H1 (cell line): ENCODE measurements at regions not wholly inside any gene's neighbourhood (a gene's known extent, or its start where the extent isn't known, plus 50 kb on each side); places are given as distances from the start of the nearest gene placed in this dataset.
A peak's percentile ranks its signal among the peaks of the same experiment; 100 is the strongest.

Source experiments
- CTCF ChIA-PET: fragments of 300-600 bp; sonication (Branson Sonifier 250); formaldehyde crosslinking; loops from one replicate; lab custom pipeline; 2021; ENCODE audit not compliant: partially characterized antibody; lab: Charles Lee
- POLR2A ChIA-PET: fragments of 300-600 bp; sonication (Branson Sonifier 250); formaldehyde crosslinking; loops from one replicate; lab custom pipeline; 2021; ENCODE audit warnings: inconsistent platforms; ENCODE audit not compliant: partially characterized antibody; lab: Charles Lee
- DNase-seq, 2 experiments: peaks; one replicate each; pipeline versions ENCODE4 v3.0.0 to v3.0.0-alpha.2; 2010 to 2022; ENCODE audit warnings: low spot score in 2 of 2, low read depth in 1 of 2, mixed read lengths in 1 of 2
- FAIRE-seq: peaks from 2 replicates; lab custom pipeline; 2011; peaks lifted over from hg19 to GRCh38; lab: Jason Lieb, UNC
- H2AFZ ChIP-seq: 2 replicates; pipeline ENCODE4 v1.8.1; 2012; ENCODE audit warnings: low read length, inconsistent platforms
- H2AK5ac ChIP-seq: 2 replicates; pipeline ENCODE4 v1.6.1; 2013; ENCODE audit warnings: low read depth, low read length
- H2BK120ac ChIP-seq: replicated peaks from 2 replicates; pipeline ENCODE3; 2013; ENCODE audit warnings: low read depth, low read length, inconsistent platforms
- H2BK12ac ChIP-seq: 2 replicates; pipeline ENCODE4 v1.6.1; 2013; ENCODE audit warnings: low read depth, low read length
- H2BK15ac ChIP-seq: 2 replicates; pipeline ENCODE4 v1.6.1; 2013; ENCODE audit warnings: low read length
- H2BK20ac ChIP-seq: 2 replicates; pipeline ENCODE4 v1.6.1; 2013; ENCODE audit warnings: low read length
- H2BK5ac ChIP-seq: 2 replicates; pipeline ENCODE4 v1.6.1; 2013; ENCODE audit warnings: low read depth, low read length
- H3K14ac ChIP-seq: 2 replicates; pipeline ENCODE4 v1.6.1; 2013; ENCODE audit warnings: inconsistent platforms; ENCODE audit not compliant: insufficient read length
- H3K18ac ChIP-seq: 2 replicates; pipeline ENCODE4 v1.6.1; 2013; ENCODE audit warnings: low read length; ENCODE audit errors: extremely low read depth
- H3K23ac ChIP-seq: 2 replicates; pipeline ENCODE4 v1.6.1; 2013; ENCODE audit warnings: inconsistent platforms; ENCODE audit not compliant: insufficient read length
- H3K23me2 ChIP-seq: 2 replicates; pipeline ENCODE4 v1.6.1; 2013; ENCODE audit warnings: low read depth, low read length
- H3K27ac ChIP-seq: 2 replicates; pipeline ENCODE4 v1.6.1; 2011; ENCODE audit warnings: low read depth, low read length, inconsistent platforms
- H3K27me3 ChIP-seq, 4 experiments: replicated peaks in 1 of 4; 1 replicate in 1 of 4; 2 replicates in 3 of 4; pipeline versions ENCODE4 v1.6.1 to v1.8.1; 2011 to 2013; ENCODE audit warnings: low read length in 3 of 4, mild to moderate bottlenecking in 3 of 4, inconsistent platforms in 2 of 4, mixed read lengths in 2 of 4, moderate library complexity in 1 of 4; ENCODE audit not compliant: control insufficient read depth in 3 of 4, insufficient read depth in 3 of 4; ENCODE audit errors: extremely low read depth in 1 of 4
- H3K36me3 ChIP-seq, 4 experiments: 2 replicates each; pipeline versions ENCODE4 v1.6.1 to v1.8.1; 2011 to 2013; ENCODE audit warnings: mild to moderate bottlenecking in 4 of 4, low read length in 3 of 4, moderate library complexity in 2 of 4, control low read depth in 1 of 4, inconsistent platforms in 1 of 4; ENCODE audit not compliant: insufficient read depth in 4 of 4, control insufficient read depth in 2 of 4
- H3K4ac ChIP-seq: replicated peaks from 2 replicates; pipeline ENCODE3; 2013; ENCODE audit warnings: low read length, low read depth, mixed read lengths, inconsistent platforms; ENCODE audit not compliant: insufficient read length
- H3K4me1 ChIP-seq, 4 experiments: replicated peaks in 1 of 4; 1 replicate in 1 of 4; 2 replicates in 3 of 4; pipeline versions ENCODE4 v1.6.1 to v1.8.1; 2011 to 2013; ENCODE audit warnings: low read length in 3 of 4, inconsistent platforms in 2 of 4, mixed read lengths in 1 of 4; ENCODE audit not compliant: insufficient read depth in 4 of 4, control insufficient read depth in 3 of 4
- H3K4me2 ChIP-seq, 2 experiments: 2 replicates each; pipeline versions ENCODE4 v1.6.1 to v1.8.1; 2011 to 2013; ENCODE audit warnings: low read depth in 2 of 2, low read length in 2 of 2, control low read depth in 1 of 2, inconsistent platforms in 1 of 2, mild to moderate bottlenecking in 1 of 2; ENCODE audit not compliant: insufficient read depth in 1 of 2
- H3K4me3 ChIP-seq, 4 experiments: fragments of 200-600, 300-600 bp in 1 of 4; sonication (generic), shearing (Covaris generic), sonication (Bioruptor Twin) in 1 of 4; 2 replicates each; pipeline versions ENCODE4 v1.5.1 to v1.8.1; 2011 to 2016; ENCODE audit warnings: low read length in 4 of 4, low read depth in 3 of 4, control low read depth in 2 of 4, inconsistent platforms in 2 of 4, mild to moderate bottlenecking in 2 of 4, mixed read lengths in 1 of 4, moderate library complexity in 1 of 4; ENCODE audit not compliant: insufficient read depth in 2 of 4; ENCODE audit errors: extremely low read depth in 1 of 4
- H3K56ac ChIP-seq: replicated peaks from 2 replicates; pipeline ENCODE3; 2013; ENCODE audit warnings: low read depth, mild to moderate bottlenecking, mixed read lengths, low read length, inconsistent platforms; ENCODE audit not compliant: insufficient read length
- H3K79me1 ChIP-seq: 2 replicates; pipeline ENCODE4 v1.6.1; 2013; ENCODE audit warnings: low read depth, low read length, control low read depth
- H3K79me2 ChIP-seq, 2 experiments: 2 replicates each; pipeline versions ENCODE4 v1.6.1 to v1.8.1; 2012 to 2013; ENCODE audit warnings: low read length in 2 of 2, mild to moderate bottlenecking in 2 of 2, inconsistent platforms in 1 of 2; ENCODE audit not compliant: insufficient read depth in 2 of 2, control insufficient read depth in 1 of 2
- H3K9ac ChIP-seq, 4 experiments: replicated peaks in 1 of 4; 1 replicate in 1 of 4; 2 replicates in 3 of 4; pipeline versions ENCODE4 v1.6.1 to v1.8.1; 2011 to 2013; ENCODE audit warnings: low read depth in 3 of 4, low read length in 3 of 4, control low read depth in 2 of 4, mild to moderate bottlenecking in 2 of 4, moderate library complexity in 2 of 4, inconsistent platforms in 1 of 4; ENCODE audit errors: extremely low read depth in 1 of 4
- H3K9me3 ChIP-seq, 2 experiments: 2 replicates each; pipeline versions ENCODE4 v1.6.1 to v1.8.1; 2012 to 2013; ENCODE audit warnings: mild to moderate bottlenecking in 2 of 2, moderate library complexity in 2 of 2, control low read depth in 1 of 2, inconsistent platforms in 1 of 2, low read depth in 1 of 2, low read length in 1 of 2, mixed read lengths in 1 of 2; ENCODE audit not compliant: insufficient read depth in 2 of 2
- H4K20me1 ChIP-seq, 2 experiments: replicated peaks in 1 of 2; 2 replicates each; pipeline versions ENCODE3 to v1.8.1; 2011 to 2013; ENCODE audit warnings: inconsistent platforms in 2 of 2, low read length in 2 of 2, mild to moderate bottlenecking in 1 of 2; ENCODE audit not compliant: insufficient read depth in 2 of 2, control insufficient read depth in 1 of 2
- H4K5ac ChIP-seq: 2 replicates; pipeline ENCODE4 v1.6.1; 2013; ENCODE audit warnings: low read length, low read depth, mixed read lengths, inconsistent platforms; ENCODE audit not compliant: insufficient read length
- H4K8ac ChIP-seq: 2 replicates; pipeline ENCODE4 v1.8.0; 2013; ENCODE audit warnings: mild to moderate bottlenecking, moderate library complexity, low read length, inconsistent platforms; ENCODE audit not compliant: insufficient read depth; ENCODE audit errors: extremely low read depth
- H4K91ac ChIP-seq: replicated peaks from 2 replicates; pipeline ENCODE3; 2013; ENCODE audit warnings: low read length, mixed read lengths, inconsistent platforms; ENCODE audit not compliant: insufficient read length
- POU5F1 ChIP-seq: IDR thresholded peaks from 2 replicates; pipeline ENCODE4 v1.6.1; 2011; ENCODE audit warnings: low read depth, mild to moderate bottlenecking, low read length, moderate library complexity
- TAF7 ChIP-seq: optimal IDR thresholded peaks from 2 replicates; pipeline ENCODE3; 2011; ENCODE audit warnings: low read depth, mild to moderate bottlenecking, inconsistent platforms, low read length, moderate library complexity, borderline replicate concordance
- WGBS, 2 experiments: shearing (Covaris generic) in 1 of 2; methylation state at CpG; one replicate each; pipeline versions ENCODE4 v1.1.6 to v1.1.7; 2013 to 2015; ENCODE audit warnings: low lambda C conversion rate in 2 of 2, mixed read lengths in 2 of 2, inconsistent platforms in 1 of 2, low coverage in 1 of 2, missing lambda C conversion rate in 1 of 2; ENCODE audit not compliant: insufficient replicate concordance in 2 of 2, insufficient coverage in 1 of 2, insufficient read length in 1 of 2; ENCODE audit errors: extremely low coverage in 1 of 2, missing lambda C conversion rate in 1 of 2; 5-methylcytosine and 5-hydroxymethylcytosine counted together

DNA sequence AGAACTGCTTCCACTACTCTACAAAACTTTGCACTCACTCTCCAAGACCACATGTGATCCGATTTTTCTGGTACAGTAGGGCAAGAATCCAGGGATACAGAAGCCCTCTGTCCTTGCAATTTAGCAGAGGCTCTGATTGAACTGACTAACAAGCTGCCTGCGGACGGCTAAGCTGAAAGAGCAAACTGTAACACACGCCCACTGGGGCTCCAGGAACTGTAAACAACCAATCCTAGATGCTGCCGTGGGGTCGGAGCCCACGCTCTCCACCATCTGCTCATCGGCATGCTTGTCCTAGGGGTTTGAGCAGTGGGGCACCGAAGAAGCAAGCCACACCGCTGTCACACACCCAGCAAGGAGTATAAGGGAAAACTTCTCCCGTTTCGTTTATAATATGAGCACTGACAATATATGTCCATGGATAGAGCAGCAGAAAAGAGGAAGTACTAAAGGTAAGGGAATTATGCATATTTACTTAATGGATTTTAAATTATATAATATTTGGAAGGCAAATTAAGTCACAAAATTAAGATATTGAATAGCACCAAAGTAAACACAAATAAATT lies 634.4 kb upstream of the POT1 start:
- H3K79me1 ChIP-seq: no peaks in the 10 kb centered on the region
- H2BK120ac ChIP-seq: no peak overlapping the region
- DNase-seq: no peak
- no peak overlapping the region for H3K4me3 ChIP-seq
- POLR2A ChIA-PET: no interaction called here
- TF ChIP-seq TAF7 (no peak), POU5F1 (no peak)
- TF ChIP-seq, all 59 proteins: peak for 0
- H3K27ac ChIP-seq: no peak overlapping the region
- FAIRE-seq: no peak
- no peaks in the 10 kb centered on the region for H3K79me2 ChIP-seq
- H3K56ac ChIP-seq: no peak overlapping the region
- no peaks in the 10 kb centered on the region for H3K9me3 ChIP-seq
- H3K27me3 ChIP-seq: no peaks in the 10 kb centered on the region
- no peaks in the 10 kb centered on the region; a peak in 1 of 7 replicates for H3K4me1 ChIP-seq
- H2AK5ac ChIP-seq: no peak overlapping the region
- H2BK5ac ChIP-seq: no peak overlapping the region
- 89% methylated on average over 12 of the region's 12 CpGs; no CpG with 5 or more reads in 1 of the 2 experiments for WGBS, 2 experiments
- no peak overlapping the region for H3K4ac ChIP-seq
- H2BK20ac ChIP-seq: no peak overlapping the region
- H3K14ac ChIP-seq: no peak overlapping the region
- H4K20me1 ChIP-seq: no peaks in the 10 kb centered on the region
- H4K91ac ChIP-seq: no peak overlapping the region
- no peaks in the 10 kb centered on the region for H3K23me2 ChIP-seq
- H3K18ac ChIP-seq: no peak overlapping the region
- H2BK15ac ChIP-seq: no peak overlapping the region
- H4K8ac ChIP-seq: no peak overlapping the region
- no peak overlapping the region for H4K5ac ChIP-seq
- H3K36me3 ChIP-seq: no peaks in the 10 kb centered on the region
- H2AFZ ChIP-seq: peak overlapping the region; percentile 97
- H3K9ac ChIP-seq: no peak overlapping the region
- CTCF ChIA-PET: no interaction called here
- no peak overlapping the region for H2BK12ac ChIP-seq
- no peak overlapping the region for H3K4me2 ChIP-seq
- H3K23ac ChIP-seq: no peak overlapping the region
